Right lobe of liver (tissue), 4 donors: ENCODE measurements at regions not wholly inside any gene's neighbourhood (a gene's known extent, or its start where the extent isn't known, plus 50 kb on each side); places are given as distances from the start of the nearest gene placed in this dataset.

Experiments
- POLR2A ChIP-seq: fragments of 450-650 bp; IDR thresholded peaks from one replicate; pipeline ENCODE4 v1.6.1; 2017; ENCODE audit warnings: antibody characterized with exemption, mild to moderate bottlenecking
- TF ChIP-seq, protein P1 (sequence below), 4 donors: fragments of 200-600 bp in 3 of 4; fragments of 450-650 bp in 1 of 4; IDR thresholded peaks; one replicate each; pipeline versions ENCODE4 v1.5.1 to v1.8.0; 2016 to 2022; ENCODE audit warnings: antibody characterized with exemption in 4 of 4, mild to moderate bottlenecking in 2 of 4
- donor health status: DM: no; HTN: no; CAD: no.
- donor health status: DM: no; HTN: no; CAD: no.
- donor health status: DM: no; HTN: yes; CAD: no.

- TF ChIP-seq POLR2A, result no peak
- TF ChIP-seq, protein P1, sequence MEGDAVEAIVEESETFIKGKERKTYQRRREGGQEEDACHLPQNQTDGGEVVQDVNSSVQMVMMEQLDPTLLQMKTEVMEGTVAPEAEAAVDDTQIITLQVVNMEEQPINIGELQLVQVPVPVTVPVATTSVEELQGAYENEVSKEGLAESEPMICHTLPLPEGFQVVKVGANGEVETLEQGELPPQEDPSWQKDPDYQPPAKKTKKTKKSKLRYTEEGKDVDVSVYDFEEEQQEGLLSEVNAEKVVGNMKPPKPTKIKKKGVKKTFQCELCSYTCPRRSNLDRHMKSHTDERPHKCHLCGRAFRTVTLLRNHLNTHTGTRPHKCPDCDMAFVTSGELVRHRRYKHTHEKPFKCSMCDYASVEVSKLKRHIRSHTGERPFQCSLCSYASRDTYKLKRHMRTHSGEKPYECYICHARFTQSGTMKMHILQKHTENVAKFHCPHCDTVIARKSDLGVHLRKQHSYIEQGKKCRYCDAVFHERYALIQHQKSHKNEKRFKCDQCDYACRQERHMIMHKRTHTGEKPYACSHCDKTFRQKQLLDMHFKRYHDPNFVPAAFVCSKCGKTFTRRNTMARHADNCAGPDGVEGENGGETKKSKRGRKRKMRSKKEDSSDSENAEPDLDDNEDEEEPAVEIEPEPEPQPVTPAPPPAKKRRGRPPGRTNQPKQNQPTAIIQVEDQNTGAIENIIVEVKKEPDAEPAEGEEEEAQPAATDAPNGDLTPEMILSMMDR (IDR thresholded peaks at IDR 0.05), result no peak
These were observed 117.8 kb upstream of the MYO3A start for GRCh38 chr10:25815999-25816768.
